Activated T-cell treated with anti-CD3 and anti-CD28 coated beads, Interleukin-2, amount 50 U/mL, for 72 hours (primary cell): ENCODE measurements at regions not wholly inside any gene's neighbourhood (a gene's known extent, or its start where the extent isn't known, plus 50 kb on each side); places are given as distances from the start of the nearest gene placed in this dataset.

Experiments
- ATAC-seq, 2 donors: fragments of 150-1000 bp; cut with Tn5 transposase; replicated peaks in 1 of 2; 2 replicates each; pipeline ENCODE4 v1.10.0; 2021; ENCODE audit warnings: moderate library complexity in 2 of 2, mild to moderate bottlenecking in 1 of 2
- DNase-seq, 2 donors: peaks; one replicate each; pipeline ENCODE4 v3.0.0; 2021 to 2022; ENCODE audit warnings: mixed read lengths in 1 of 2
- H3K27ac Mint-ChIP-seq: one replicate; pipeline ENCODE4 v1.8.0; 2022; ENCODE audit warnings: mild to moderate bottlenecking, moderate library complexity, mixed read lengths
- H3K27me3 Mint-ChIP-seq: one replicate; pipeline ENCODE4 v1.8.0; 2022; ENCODE audit warnings: low read depth, mixed read lengths
- H3K36me3 Mint-ChIP-seq, 2 donors: one replicate each; pipeline ENCODE4 v1.8.0; 2022; ENCODE audit warnings: mixed read lengths in 2 of 2, mild to moderate bottlenecking in 1 of 2; ENCODE audit not compliant: insufficient read depth in 2 of 2
- H3K4me1 Mint-ChIP-seq: one replicate; pipeline ENCODE4 v1.8.0; 2022; ENCODE audit warnings: low read depth, mixed read lengths
- H3K4me3 Mint-ChIP-seq, 2 donors: one replicate each; pipeline ENCODE4 v1.8.0; 2022; ENCODE audit warnings: mild to moderate bottlenecking in 2 of 2, mixed read lengths in 2 of 2, moderate library complexity in 2 of 2
- H3K9me3 Mint-ChIP-seq, 2 donors: one replicate each; pipeline ENCODE4 v1.8.0; 2022; ENCODE audit warnings: mixed read lengths in 2 of 2

DNA sequence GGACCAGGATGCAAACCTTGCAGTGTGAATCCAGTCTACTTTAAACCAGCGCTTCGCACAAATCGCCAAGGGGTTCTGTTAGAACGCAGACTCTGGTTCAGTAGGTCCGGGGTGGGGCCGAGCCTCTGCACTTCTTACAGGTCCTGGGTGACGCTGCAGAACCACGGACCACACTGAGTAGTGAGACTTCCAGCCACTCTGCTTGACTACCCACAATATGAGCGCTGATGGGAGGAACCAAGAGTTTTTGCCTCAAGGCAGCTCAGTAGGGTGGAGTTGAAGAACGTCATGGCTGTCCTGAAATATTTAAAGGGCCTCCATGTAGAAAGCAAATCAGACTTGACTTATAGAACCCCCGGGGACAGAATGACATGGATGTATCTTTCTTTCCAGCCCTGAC is 138.0 kb upstream of the CRY1 start:
- DNase-seq (no peak), ATAC-seq (no peak)
- no peaks in the 10 kb centered on the region for H3K4me1 Mint-ChIP-seq
- H3K9me3 Mint-ChIP-seq: no peaks in the 10 kb centered on the region
- no peak overlapping the region for H3K4me3 Mint-ChIP-seq
- H3K27ac Mint-ChIP-seq: no peak overlapping the region
- H3K27me3 Mint-ChIP-seq: no peaks in the 10 kb centered on the region
- no peaks in the 10 kb centered on the region for H3K36me3 Mint-ChIP-seq

DNA sequence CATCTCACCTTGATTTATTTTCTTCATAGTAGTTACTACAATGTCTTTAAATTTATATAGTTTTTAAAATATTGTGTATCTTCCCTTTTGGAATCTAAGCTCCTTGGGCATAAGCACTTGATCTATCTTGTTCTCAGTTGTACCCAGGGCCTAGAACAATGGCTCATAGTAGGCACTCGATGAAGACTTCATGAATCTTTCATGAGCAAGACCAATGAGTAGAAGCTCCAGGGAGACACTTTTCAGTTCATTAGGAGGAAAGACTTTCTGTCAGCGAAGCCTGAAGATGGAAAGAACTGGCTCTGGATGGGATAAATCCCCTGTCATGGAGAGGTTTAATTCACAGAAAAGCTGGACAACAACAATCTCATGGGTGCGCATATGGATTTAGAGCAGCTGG is 140.2 kb upstream of the CRY1 start:
- DNase-seq (no peak), ATAC-seq (no peak)
- Mint-ChIP-seq H3K4me1 (peaks cover 15% of the 10 kb centered on the region), H3K9me3 (no peaks in the 10 kb centered on the region), H3K4me3 (no peak overlapping the region), H3K27ac (no peak overlapping the region), H3K27me3 (no peaks in the 10 kb centered on the region), H3K36me3 (no peaks in the 10 kb centered on the region)

DNA sequence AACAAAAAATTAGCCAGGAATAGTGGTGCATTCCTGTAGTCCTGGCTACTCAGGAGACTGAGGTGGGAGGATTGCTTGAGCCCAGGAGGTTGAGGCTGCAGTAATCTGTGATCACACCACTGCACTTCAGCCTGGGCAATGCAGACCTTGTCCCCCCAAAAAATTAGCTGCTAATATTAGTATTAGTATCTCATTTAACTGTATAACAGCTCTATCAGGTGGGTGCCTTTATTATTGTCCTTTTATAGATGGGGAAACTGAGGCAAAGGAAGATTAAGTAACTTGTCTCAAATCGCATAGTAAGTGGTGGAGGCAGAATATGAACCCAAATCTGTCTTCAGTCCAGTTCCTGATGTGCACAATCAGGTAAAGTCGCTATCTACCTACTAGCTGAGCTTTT is 142.3 kb upstream of the CRY1 start:
- Mint-ChIP-seq H3K36me3 (no peaks in the 10 kb centered on the region), H3K27me3 (no peaks in the 10 kb centered on the region), H3K9me3 (no peaks in the 10 kb centered on the region), H3K4me1 (peaks cover 15% of the 10 kb centered on the region), H3K4me3 (no peak overlapping the region), H3K27ac (no peak overlapping the region)
- DNase-seq: no peak
- no peak for ATAC-seq

DNA sequence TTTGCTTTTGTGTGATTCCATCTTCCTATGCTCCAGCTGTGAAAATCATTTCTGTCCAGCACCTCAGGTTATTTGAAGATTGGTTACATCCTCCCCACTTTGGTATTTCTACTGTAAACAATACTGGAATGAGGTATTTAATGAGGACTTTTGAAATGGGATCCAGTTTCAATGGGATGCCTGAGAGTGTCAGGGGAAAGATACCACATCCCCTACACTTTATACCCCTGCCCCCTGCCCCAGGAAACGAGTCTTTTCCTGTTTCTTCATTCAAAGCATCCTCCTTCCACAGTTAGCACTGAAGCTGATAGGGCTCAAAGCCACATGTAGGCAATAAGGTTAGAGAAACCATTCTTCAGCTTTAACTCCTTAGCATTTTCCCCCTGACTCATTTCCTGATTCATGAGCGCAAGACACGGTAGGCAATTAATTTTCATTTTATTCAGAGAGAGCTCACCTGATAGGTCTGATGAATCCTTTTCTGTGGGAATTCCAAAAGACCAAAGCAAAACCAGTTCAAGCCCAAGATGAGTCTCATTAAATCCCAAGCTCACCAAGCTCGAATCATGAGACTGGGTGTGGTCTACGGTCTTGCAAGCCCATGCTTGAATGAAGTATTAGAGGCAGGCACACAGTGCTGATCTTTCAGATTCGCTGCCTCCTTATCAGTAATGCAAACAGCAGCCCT is 143.6 kb upstream of the CRY1 start:
- H3K27ac Mint-ChIP-seq: no peak overlapping the region
- no peak overlapping the region for H3K4me3 Mint-ChIP-seq
- DNase-seq (no peak), ATAC-seq (no peak)
- no peaks in the 10 kb centered on the region for H3K27me3 Mint-ChIP-seq
- no peaks in the 10 kb centered on the region for H3K36me3 Mint-ChIP-seq
- no peaks in the 10 kb centered on the region for H3K9me3 Mint-ChIP-seq
- H3K4me1 Mint-ChIP-seq: peaks cover 15% of the 10 kb centered on the region

DNA sequence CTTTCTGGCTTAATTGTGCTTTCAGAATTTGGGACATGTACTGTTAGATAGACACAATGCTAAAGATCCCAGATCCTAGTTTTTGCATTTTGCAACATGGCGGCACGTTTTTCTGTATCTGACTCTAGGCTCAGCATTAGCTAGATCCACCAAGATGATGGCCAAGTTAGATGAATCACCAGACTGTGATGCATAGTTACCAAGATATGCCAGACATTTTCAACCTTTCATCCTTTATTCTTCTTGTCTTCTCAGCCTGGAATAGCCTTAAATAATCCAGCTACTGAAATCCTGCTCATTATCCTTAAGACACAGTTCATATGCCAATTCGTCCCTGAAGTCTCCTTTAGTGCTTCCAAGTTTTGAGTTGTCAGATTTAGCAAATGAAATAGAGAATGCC is 144.9 kb upstream of the CRY1 start:
- no peaks in the 10 kb centered on the region for H3K36me3 Mint-ChIP-seq
- DNase-seq (no peak), ATAC-seq (no peak)
- no peak overlapping the region for H3K4me3 Mint-ChIP-seq
- H3K9me3 Mint-ChIP-seq: no peaks in the 10 kb centered on the region
- no peak overlapping the region for H3K27ac Mint-ChIP-seq
- peaks cover 15% of the 10 kb centered on the region for H3K4me1 Mint-ChIP-seq
- H3K27me3 Mint-ChIP-seq: peaks cover 5% of the 10 kb centered on the region

DNA sequence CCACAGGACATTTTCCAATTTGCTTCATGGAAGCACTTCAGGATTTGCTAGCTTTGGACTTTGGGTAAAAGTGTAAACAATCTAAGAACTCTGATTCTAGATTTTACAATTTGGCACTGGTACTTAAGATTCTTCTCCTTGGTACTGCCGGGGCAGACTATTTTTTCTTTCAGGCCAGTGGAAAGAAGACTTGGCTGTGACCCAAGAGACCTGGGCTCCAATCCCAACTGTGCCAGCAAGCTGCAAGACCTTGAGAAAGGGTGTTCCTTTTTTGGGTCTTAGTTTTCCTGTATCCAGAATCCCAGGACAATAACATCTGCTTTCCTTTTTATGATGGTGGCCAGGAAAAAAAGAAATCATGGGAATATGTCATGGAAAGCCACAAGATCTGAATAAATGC is 148.1 kb upstream of the CRY1 start:
- Mint-ChIP-seq H3K4me1 (peaks cover 15% of the 10 kb centered on the region), H3K27me3 (peaks cover 7% of the 10 kb centered on the region)

DNA sequence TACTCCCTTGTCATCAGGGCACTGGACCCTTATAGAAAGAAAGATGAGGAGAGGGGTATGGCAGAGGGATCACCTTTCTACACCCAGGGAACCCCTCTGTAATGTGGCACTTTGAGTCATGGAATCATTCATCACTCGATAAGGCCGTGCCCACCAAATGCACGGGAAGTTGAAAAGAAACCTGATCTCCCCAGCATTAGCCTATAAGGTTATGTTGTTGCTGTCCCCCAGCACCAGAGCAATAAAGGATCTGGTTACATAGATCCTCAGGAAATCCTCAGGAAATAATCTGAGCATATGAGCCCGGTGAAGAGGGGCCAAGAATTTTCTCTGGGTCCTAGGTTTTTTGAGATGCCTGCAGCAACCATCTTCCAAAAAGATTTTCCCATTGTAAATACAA is 148.8 kb upstream of the CRY1 start:
- DNase-seq: no peak
- peaks cover 7% of the 10 kb centered on the region for H3K27me3 Mint-ChIP-seq
- H3K4me1 Mint-ChIP-seq: peaks cover 8% of the 10 kb centered on the region
- ATAC-seq: no peak
- H3K27ac Mint-ChIP-seq: no peak overlapping the region
- H3K9me3 Mint-ChIP-seq: no peaks in the 10 kb centered on the region
- H3K36me3 Mint-ChIP-seq: no peaks in the 10 kb centered on the region
- H3K4me3 Mint-ChIP-seq: no peak overlapping the region

More for the DNA sequence above, 148.1 kb upstream of the CRY1 start:
- Mint-ChIP-seq H3K9me3 (no peaks in the 10 kb centered on the region), H3K36me3 (no peaks in the 10 kb centered on the region), H3K4me3 (no peak overlapping the region), H3K27ac (no peak overlapping the region)
- DNase-seq (no peak), ATAC-seq (no peak)

DNA sequence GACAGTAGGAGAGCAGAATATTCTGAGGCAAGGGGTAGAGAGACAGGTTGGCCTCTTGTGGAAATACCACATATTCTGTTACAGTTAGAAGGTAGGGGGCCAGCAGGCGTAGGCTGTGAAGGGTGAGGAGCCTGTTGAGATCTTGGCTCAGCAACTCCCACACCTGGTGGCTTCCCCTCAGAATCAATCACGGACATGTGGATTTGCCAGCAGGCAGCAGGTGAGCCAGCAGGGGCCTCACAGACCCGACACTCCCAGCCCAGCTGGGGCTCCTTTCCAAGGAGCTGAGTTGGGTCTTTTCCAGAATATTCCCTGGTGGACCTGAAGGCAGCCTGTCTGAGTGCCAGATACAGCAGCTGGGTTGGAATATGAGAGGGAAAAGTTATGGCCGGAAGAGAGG is 150.0 kb upstream of the CRY1 start:
- H3K4me3 Mint-ChIP-seq: no peak overlapping the region
- no peaks in the 10 kb centered on the region for H3K4me1 Mint-ChIP-seq
- H3K36me3 Mint-ChIP-seq: no peaks in the 10 kb centered on the region
- peaks cover 7% of the 10 kb centered on the region for H3K27me3 Mint-ChIP-seq
- ATAC-seq: no peak
- no peak overlapping the region for H3K27ac Mint-ChIP-seq
- H3K9me3 Mint-ChIP-seq: no peaks in the 10 kb centered on the region
- no peak for DNase-seq

DNA sequence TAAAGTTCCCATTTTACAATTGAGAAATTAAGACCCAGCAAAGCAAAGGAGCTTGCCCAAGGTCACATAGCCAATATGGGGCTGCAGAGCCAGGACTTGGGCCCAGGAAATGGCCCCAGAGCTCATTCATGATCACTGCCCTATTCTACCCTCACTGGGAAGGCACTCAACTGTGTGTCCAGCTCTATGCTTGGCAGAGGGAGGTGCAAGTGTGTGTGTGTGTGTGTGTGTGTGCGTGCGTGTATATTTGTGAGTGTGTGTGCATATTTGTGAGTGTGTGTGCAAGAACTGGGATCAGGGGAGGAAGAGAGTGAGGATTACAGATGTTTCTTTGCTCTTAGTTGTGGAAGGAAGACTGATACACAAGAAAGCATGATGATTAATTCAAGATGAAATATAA is 151.2 kb upstream of the CRY1 start:
- Mint-ChIP-seq H3K36me3 (no peaks in the 10 kb centered on the region), H3K4me3 (no peak overlapping the region), H3K9me3 (peaks cover 0 to 3% of the 10 kb centered on the region in 2 donors), H3K27me3 (peaks cover 7% of the 10 kb centered on the region), H3K27ac (no peak overlapping the region), H3K4me1 (no peaks in the 10 kb centered on the region)
- no peak for DNase-seq
- no peak for ATAC-seq

DNA sequence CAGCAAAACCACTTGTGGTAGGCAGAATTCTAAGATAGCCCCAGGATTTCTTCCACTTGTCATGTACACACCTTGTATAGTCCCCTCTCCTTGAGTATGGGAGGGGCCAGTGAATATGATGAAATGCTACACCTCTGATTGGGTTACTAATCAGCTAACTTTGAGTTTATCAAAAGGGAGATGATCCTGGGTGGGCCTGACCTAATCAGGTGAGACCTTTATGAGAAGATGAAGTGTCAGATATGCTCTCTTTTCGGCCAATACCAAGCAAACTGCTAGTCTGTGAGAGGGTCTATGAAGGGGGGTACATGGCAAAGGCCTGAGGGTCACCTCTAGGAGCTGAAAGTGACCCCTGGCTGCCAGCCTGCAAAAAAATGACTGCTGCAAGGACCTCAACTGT is 154.3 kb upstream of the CRY1 start:
- H3K4me1 Mint-ChIP-seq: no peaks in the 10 kb centered on the region
- no peaks in the 10 kb centered on the region for H3K36me3 Mint-ChIP-seq
- H3K9me3 Mint-ChIP-seq: peaks cover 0 to 3% of the 10 kb centered on the region in 2 donors
- ATAC-seq (no peak), DNase-seq (no peak)
- H3K27ac Mint-ChIP-seq: no peak overlapping the region
- H3K4me3 Mint-ChIP-seq: no peak overlapping the region
- peaks cover 7% of the 10 kb centered on the region for H3K27me3 Mint-ChIP-seq

DNA sequence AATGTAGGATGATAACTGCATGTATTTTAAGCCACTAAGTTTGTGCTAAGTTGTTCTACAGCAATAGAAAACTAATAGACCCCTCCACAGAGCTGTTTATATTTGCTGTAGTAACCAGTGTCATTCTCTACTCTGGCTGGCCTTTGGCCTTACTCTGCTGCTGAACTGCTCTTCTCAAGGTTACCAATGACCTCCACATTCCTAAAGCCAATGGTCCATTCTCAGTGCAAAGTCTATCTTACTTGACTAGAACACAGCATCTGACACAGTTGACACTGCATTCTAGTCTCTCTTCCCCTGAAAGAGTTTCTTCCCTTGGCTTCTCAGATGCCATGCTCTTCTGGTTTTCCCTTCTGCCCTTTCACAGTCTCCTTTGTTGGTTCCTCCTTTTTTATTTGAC is 154.8 kb upstream of the CRY1 start:
- Mint-ChIP-seq H3K9me3 (peaks cover 0 to 3% of the 10 kb centered on the region in 2 donors), H3K27ac (no peak overlapping the region), H3K4me3 (no peak overlapping the region), H3K36me3 (no peaks in the 10 kb centered on the region), H3K4me1 (no peaks in the 10 kb centered on the region), H3K27me3 (peaks cover 3% of the 10 kb centered on the region)
- ATAC-seq: no peak
- no peak for DNase-seq

DNA sequence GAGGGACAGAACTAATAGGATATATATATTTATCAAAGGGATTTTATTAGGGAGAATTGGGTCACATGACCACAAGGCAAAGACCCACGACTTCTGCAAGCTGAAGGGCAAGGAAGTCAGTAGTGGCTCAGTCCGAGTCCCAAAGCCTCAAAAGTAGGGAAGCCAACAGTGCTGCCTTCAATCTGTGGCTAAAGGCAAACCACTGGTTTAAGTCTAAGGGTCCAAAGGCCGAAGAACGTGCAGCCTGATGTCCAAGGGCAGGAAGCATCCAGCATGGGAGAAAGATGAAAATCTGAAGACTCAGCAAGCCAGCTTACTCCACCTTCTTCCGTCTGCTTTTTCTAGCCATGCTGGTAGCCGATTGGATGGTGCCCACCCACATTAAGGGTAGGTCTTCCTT is 157.9 kb upstream of the CRY1 start:
- DNase-seq (no peak), ATAC-seq (no peak)
- Mint-ChIP-seq H3K27me3 (no peaks in the 10 kb centered on the region), H3K4me1 (no peaks in the 10 kb centered on the region), H3K9me3 (peaks cover 0 to 3% of the 10 kb centered on the region in 2 donors), H3K36me3 (peaks cover 0 to 2% of the 10 kb centered on the region in 2 donors), H3K4me3 (no peak overlapping the region), H3K27ac (no peak overlapping the region)

DNA sequence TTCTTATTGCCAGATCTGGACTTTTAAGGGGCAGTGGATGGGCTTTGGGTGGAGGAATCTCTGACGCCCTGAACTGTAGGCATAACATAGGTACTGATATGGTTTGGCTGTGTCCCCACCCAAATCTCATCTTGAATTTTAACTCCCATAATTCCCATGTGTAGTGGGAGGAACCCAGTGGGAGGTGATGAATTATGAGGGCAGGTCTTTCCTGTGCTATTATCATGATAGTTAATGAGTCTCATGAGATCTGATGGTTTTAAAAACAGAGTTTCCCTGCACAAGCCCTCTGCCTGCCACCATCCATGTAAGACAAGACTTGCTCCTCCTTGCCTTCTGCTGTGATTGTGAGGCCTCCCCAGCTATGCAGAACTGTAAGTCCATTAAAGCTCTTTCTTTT is 160.0 kb upstream of the CRY1 start:
- Mint-ChIP-seq H3K4me1 (no peaks in the 10 kb centered on the region), H3K27me3 (no peaks in the 10 kb centered on the region), H3K4me3 (no peak overlapping the region), H3K27ac (no peak overlapping the region), H3K9me3 (peaks cover 0 to 3% of the 10 kb centered on the region in 2 donors), H3K36me3 (peaks cover 0 to 2% of the 10 kb centered on the region in 2 donors)
- ATAC-seq: no peak
- DNase-seq: no peak

DNA sequence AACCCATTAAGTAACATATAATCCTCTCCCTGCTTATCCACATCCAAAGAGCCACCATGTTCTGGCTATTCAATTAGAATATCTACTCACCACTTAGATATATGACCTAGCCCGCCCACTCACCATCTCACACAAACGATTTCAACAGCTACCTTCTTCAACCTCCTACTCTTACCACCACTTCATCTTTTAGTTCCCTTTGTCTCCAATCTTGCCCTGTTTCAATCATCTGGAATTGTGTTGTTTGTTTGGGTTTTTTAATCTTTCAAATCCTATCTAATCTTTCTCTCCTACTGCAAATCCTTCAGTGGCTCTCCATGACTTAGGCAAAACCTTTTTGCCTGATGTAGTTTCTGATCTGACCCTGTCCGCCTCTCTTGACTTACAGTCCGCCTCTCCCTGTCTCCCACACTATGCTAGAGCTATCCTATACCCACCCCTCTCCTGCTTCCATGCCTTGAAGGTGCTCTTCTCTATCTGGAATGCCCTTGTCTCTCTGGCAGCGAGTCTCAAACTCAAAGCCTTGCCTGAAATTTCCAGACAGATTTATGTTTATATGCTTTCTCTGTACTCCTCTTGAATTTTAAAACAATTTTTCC is 161.0 kb upstream of the CRY1 start:
- ATAC-seq: no peak
- no peak for DNase-seq
- Mint-ChIP-seq H3K4me3 (no peak overlapping the region), H3K4me1 (no peaks in the 10 kb centered on the region), H3K36me3 (peaks cover 0 to 2% of the 10 kb centered on the region in 2 donors), H3K27me3 (no peaks in the 10 kb centered on the region), H3K9me3 (no peaks in the 10 kb centered on the region), H3K27ac (no peak overlapping the region)
